SK-N-SH (cell line): ENCODE measurements at regions not wholly inside any gene's neighbourhood (a gene's known extent, or its start where the extent isn't known, plus 50 kb on each side); places are given as distances from the start of the nearest gene placed in this dataset.

Experiments
- CTCF ChIA-PET: fragments of 300-600, 350-600 bp; formaldehyde crosslinking; extraction: SDS; loops from one replicate; lab custom pipeline; 2021; lab: Yijun Ruan, JAX
- POLR2A ChIA-PET: fragments of 350-600 bp; sonication (Branson Sonifier 250); formaldehyde crosslinking; extraction: SDS; loops from one replicate; lab custom pipeline; 2020; ENCODE audit warnings: antibody characterized with exemption, inconsistent platforms; lab: Yijun Ruan, JAX
- DNase-seq: peaks from one replicate; pipeline ENCODE4 v3.0.0; 2012
- H2AFZ ChIP-seq: fragments of 200-600 bp; sonication (generic); 2 replicates; pipeline ENCODE4 v1.8.1; 2016; ENCODE audit warnings: antibody characterized with exemption, mild to moderate bottlenecking, low read depth
- H3F3A ChIP-seq: fragments of 200-600 bp; sonication (generic); replicated peaks from 2 replicates; pipeline ENCODE3; 2016; ENCODE audit warnings: antibody characterized with exemption, mild to moderate bottlenecking; ENCODE audit not compliant: insufficient read depth
- H3K27ac ChIP-seq, 2 experiments: fragments of 200-500 bp in 1 of 2; fragments of 200-600 bp in 1 of 2; sonication (Bioruptor generic) in 1 of 2; sonication (generic), shearing (Covaris generic) in 1 of 2; 2 replicates each; pipeline versions ENCODE4 v1.5.1 to v1.6.1; 2014 to 2016; ENCODE audit warnings: low read depth in 2 of 2, inconsistent platforms in 1 of 2, low read length in 1 of 2, mild to moderate bottlenecking in 1 of 2, mixed read lengths in 1 of 2
- H3K27me3 ChIP-seq: fragments of 200-600 bp; sonication (generic), shearing (Covaris generic); 2 replicates; pipeline ENCODE4 v1.6.1; 2016; ENCODE audit warnings: mixed run types; ENCODE audit not compliant: insufficient read depth
- H3K36me3 ChIP-seq, 2 experiments: fragments of 200-500 bp in 1 of 2; fragments of 200-600 bp in 1 of 2; sonication (Bioruptor generic) in 1 of 2; sonication (generic) in 1 of 2; replicated peaks in 1 of 2; 2 replicates each; pipeline versions ENCODE3 to v1.5.1; 2014 to 2016; ENCODE audit warnings: low read length in 1 of 2, mild to moderate bottlenecking in 1 of 2; ENCODE audit not compliant: insufficient read depth in 2 of 2, control insufficient read depth in 1 of 2
- H3K4me1 ChIP-seq, 2 experiments: fragments of 200-500 bp in 1 of 2; fragments of 200-600 bp in 1 of 2; sonication (Bioruptor generic) in 1 of 2; sonication (generic), shearing (Covaris generic) in 1 of 2; 2 replicates each; pipeline versions ENCODE4 v1.5.1 to v1.6.1; 2014 to 2016; ENCODE audit warnings: low read depth in 1 of 2, low read length in 1 of 2, mixed run types in 1 of 2; ENCODE audit not compliant: insufficient read depth in 2 of 2, control insufficient read depth in 1 of 2
- H3K4me2 ChIP-seq: fragments of 200-600 bp; sonication (generic), shearing (Covaris generic); 2 replicates; pipeline ENCODE4 v1.6.1; 2017; ENCODE audit warnings: mixed run types
- H3K4me3 ChIP-seq, 2 experiments: fragments of 200-500 bp in 1 of 2; fragments of 200-600 bp in 1 of 2; sonication (Bioruptor generic) in 1 of 2; sonication (generic), shearing (Covaris generic) in 1 of 2; 2 replicates each; pipeline versions ENCODE4 v1.5.1 to v1.8.1; 2014 to 2016; ENCODE audit warnings: low read depth in 2 of 2, inconsistent platforms in 1 of 2, low read length in 1 of 2, mild to moderate bottlenecking in 1 of 2, mixed read lengths in 1 of 2, moderate library complexity in 1 of 2
- H3K79me2 ChIP-seq: fragments of 200-600 bp; sonication (generic); 2 replicates; pipeline ENCODE4 v1.8.1; 2017; ENCODE audit warnings: mild to moderate bottlenecking; ENCODE audit not compliant: insufficient read depth
- H3K9ac ChIP-seq: fragments of 200-600 bp; sonication (generic); 2 replicates; pipeline ENCODE4 v1.6.1; 2017; ENCODE audit warnings: mixed run types
- H3K9me2 ChIP-seq: fragments of 200-600 bp; sonication (generic); 2 replicates; pipeline ENCODE4 v1.6.1; 2017; ENCODE audit warnings: mixed run types
- H3K9me3 ChIP-seq: fragments of 200-600 bp; sonication (generic); 2 replicates; pipeline ENCODE4 v1.6.1; 2017; ENCODE audit warnings: mixed run types, mild to moderate bottlenecking, moderate library complexity
- H4K20me1 ChIP-seq: fragments of 200-600 bp; sonication (generic); 2 replicates; pipeline ENCODE4 v1.6.1; 2017; ENCODE audit warnings: mild to moderate bottlenecking, mixed run types; ENCODE audit not compliant: insufficient read depth
- EP300 ChIP-seq, 2 experiments: IDR thresholded peaks; 2 replicates each; pipeline versions ENCODE4 v1.4.0 to v1.6.1; 2012; ENCODE audit warnings: borderline replicate concordance in 1 of 2, low read depth in 1 of 2, low read length in 1 of 2
- EZH2phosphoT487 ChIP-seq: fragments of 200-600 bp; sonication (generic); IDR thresholded peaks from 2 replicates; pipeline ENCODE4 v1.6.1; 2017; ENCODE audit warnings: low read depth, mixed run types, mild to moderate bottlenecking, antibody characterized with exemption, moderate library complexity, borderline replicate concordance
- FOSL2 ChIP-seq: IDR thresholded peaks from 2 replicates; pipeline ENCODE4 v1.4.0; 2012; ENCODE audit warnings: low read depth, mild to moderate bottlenecking, moderate library complexity, borderline replicate concordance
- FOXM1 ChIP-seq: IDR thresholded peaks from 2 replicates; pipeline ENCODE4 v1.4.0; 2012; ENCODE audit warnings: low read depth, mild to moderate bottlenecking
- GATA2 ChIP-seq: sonication (generic); formaldehyde crosslinking; IDR thresholded peaks from 2 replicates; pipeline ENCODE4 v1.5.0; 2020; ENCODE audit warnings: mild to moderate bottlenecking, missing genetic modification reagents
- NRF1 ChIP-seq: IDR thresholded peaks from 2 replicates; pipeline ENCODE4 v1.6.1; 2012; ENCODE audit warnings: low read depth, mild to moderate bottlenecking, low read length
- RAD21 ChIP-seq: IDR thresholded peaks from 2 replicates; pipeline ENCODE4 v1.6.1; 2012; ENCODE audit warnings: mild to moderate bottlenecking, low read length
- RCOR1 ChIP-seq: fragments of 150-350 bp; IDR thresholded peaks from 2 replicates; pipeline ENCODE4 v1.6.1; 2017; ENCODE audit warnings: antibody characterized with exemption, low read length
- RFX5 ChIP-seq: IDR thresholded peaks from 2 replicates; pipeline ENCODE4 v1.6.1; 2012; ENCODE audit warnings: mild to moderate bottlenecking, improper control_type of control experiment, low read length
- SIN3A ChIP-seq: IDR thresholded peaks from 2 replicates; pipeline ENCODE4 v1.6.1; 2012; ENCODE audit warnings: low read depth, mild to moderate bottlenecking, low read length, moderate library complexity, borderline replicate concordance
- TCF12 ChIP-seq: IDR thresholded peaks from 2 replicates; pipeline ENCODE4 v1.4.0; 2012
- TF ChIP-seq, protein P1 (sequence below): IDR thresholded peaks from 2 replicates; pipeline ENCODE4 v1.6.1; 2012; ENCODE audit warnings: mild to moderate bottlenecking, low read depth, low read length, moderate library complexity
- TF ChIP-seq, protein P2 (sequence below): IDR thresholded peaks from 2 replicates; pipeline ENCODE4 v1.4.0; 2012; ENCODE audit warnings: low read depth, borderline replicate concordance
- TF ChIP-seq, protein P3 (sequence below): fragments of 150-350 bp; IDR thresholded peaks from 2 replicates; pipeline ENCODE4 v1.6.1; 2016; ENCODE audit warnings: mild to moderate bottlenecking, low read depth, low read length
- TF ChIP-seq, protein P4 (sequence below): IDR thresholded peaks from 2 replicates; pipeline ENCODE4 v1.4.0; 2012; ENCODE audit warnings: low read depth

DNA sequence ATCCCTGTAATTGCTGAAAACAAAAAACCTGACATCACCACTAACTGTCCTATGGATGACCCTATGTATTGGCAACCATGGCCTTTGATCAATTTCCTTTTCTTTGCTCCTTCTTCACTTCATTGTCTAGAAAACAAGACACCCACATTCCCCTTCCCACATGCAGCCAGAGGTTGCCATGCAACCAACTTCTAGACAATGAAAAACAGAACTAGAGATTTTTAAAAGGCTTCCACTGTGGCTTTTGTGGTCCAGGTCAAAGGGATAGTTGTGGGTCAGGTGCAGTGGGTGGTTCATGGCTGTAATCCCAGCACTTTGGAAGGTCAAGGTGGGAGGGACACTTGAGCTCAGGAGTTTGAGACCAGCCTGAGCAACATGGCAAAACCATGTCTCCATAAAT is 139.3 kb upstream of the DOK6 start:
- no peaks in the 10 kb centered on the region for H3K27me3 ChIP-seq
- H3K9me3 ChIP-seq = no peaks in the 10 kb centered on the region
- H3F3A ChIP-seq = no peaks in the 10 kb centered on the region
- TF ChIP-seq, protein P1, sequence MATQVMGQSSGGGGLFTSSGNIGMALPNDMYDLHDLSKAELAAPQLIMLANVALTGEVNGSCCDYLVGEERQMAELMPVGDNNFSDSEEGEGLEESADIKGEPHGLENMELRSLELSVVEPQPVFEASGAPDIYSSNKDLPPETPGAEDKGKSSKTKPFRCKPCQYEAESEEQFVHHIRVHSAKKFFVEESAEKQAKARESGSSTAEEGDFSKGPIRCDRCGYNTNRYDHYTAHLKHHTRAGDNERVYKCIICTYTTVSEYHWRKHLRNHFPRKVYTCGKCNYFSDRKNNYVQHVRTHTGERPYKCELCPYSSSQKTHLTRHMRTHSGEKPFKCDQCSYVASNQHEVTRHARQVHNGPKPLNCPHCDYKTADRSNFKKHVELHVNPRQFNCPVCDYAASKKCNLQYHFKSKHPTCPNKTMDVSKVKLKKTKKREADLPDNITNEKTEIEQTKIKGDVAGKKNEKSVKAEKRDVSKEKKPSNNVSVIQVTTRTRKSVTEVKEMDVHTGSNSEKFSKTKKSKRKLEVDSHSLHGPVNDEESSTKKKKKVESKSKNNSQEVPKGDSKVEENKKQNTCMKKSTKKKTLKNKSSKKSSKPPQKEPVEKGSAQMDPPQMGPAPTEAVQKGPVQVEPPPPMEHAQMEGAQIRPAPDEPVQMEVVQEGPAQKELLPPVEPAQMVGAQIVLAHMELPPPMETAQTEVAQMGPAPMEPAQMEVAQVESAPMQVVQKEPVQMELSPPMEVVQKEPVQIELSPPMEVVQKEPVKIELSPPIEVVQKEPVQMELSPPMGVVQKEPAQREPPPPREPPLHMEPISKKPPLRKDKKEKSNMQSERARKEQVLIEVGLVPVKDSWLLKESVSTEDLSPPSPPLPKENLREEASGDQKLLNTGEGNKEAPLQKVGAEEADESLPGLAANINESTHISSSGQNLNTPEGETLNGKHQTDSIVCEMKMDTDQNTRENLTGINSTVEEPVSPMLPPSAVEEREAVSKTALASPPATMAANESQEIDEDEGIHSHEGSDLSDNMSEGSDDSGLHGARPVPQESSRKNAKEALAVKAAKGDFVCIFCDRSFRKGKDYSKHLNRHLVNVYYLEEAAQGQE = no peak
- no peak for TF ChIP-seq EP300 (IDR thresholded peaks at IDR 0.05; ENCODE audit: borderline replicate concordance in 1 of 2, low read depth in 1 of 2, low read length in 1 of 2)
- TF ChIP-seq GATA2 (CRISPR knock-in tag) = no peak
- TF ChIP-seq RAD21 = no peak
- TF ChIP-seq, protein P2, sequence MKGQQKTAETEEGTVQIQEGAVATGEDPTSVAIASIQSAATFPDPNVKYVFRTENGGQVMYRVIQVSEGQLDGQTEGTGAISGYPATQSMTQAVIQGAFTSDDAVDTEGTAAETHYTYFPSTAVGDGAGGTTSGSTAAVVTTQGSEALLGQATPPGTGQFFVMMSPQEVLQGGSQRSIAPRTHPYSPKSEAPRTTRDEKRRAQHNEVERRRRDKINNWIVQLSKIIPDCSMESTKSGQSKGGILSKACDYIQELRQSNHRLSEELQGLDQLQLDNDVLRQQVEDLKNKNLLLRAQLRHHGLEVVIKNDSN = no peak
- no peak for TF ChIP-seq NRF1
- TF ChIP-seq FOSL2 = no peak
- TF ChIP-seq, protein P3, sequence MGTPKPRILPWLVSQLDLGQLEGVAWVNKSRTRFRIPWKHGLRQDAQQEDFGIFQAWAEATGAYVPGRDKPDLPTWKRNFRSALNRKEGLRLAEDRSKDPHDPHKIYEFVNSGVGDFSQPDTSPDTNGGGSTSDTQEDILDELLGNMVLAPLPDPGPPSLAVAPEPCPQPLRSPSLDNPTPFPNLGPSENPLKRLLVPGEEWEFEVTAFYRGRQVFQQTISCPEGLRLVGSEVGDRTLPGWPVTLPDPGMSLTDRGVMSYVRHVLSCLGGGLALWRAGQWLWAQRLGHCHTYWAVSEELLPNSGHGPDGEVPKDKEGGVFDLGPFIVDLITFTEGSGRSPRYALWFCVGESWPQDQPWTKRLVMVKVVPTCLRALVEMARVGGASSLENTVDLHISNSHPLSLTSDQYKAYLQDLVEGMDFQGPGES = no peak
- TF ChIP-seq, protein P4, sequence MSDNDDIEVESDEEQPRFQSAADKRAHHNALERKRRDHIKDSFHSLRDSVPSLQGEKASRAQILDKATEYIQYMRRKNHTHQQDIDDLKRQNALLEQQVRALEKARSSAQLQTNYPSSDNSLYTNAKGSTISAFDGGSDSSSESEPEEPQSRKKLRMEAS = no peak
- no peak for TF ChIP-seq EZH2phosphoT487
- no peak for TF ChIP-seq TCF12
- no peak for TF ChIP-seq RFX5
- TF ChIP-seq FOXM1 = no peak
- no peak for TF ChIP-seq RCOR1
- TF ChIP-seq SIN3A = no peak
- no peaks in the 10 kb centered on the region for H3K79me2 ChIP-seq
- H3K4me1 ChIP-seq = no peaks in the 10 kb centered on the region; a peak in 1 of 4 replicates
- ChIA-PET POLR2A (no interaction called here), CTCF (interaction anchor here (0.6 kb wide), 1 partner anchor 36 kb away, joined by 3 read pairs; no protein-coding TSS in a partner anchor)
- H2AFZ ChIP-seq = no peak overlapping the region
- H3K9me2 ChIP-seq = no peaks in the 10 kb centered on the region
- H3K36me3 ChIP-seq = no peaks in the 10 kb centered on the region
- H4K20me1 ChIP-seq = no peaks in the 10 kb centered on the region
- H3K27ac ChIP-seq = no peak overlapping the region
- no peak overlapping the region for H3K4me2 ChIP-seq
- no peak for DNase-seq
- H3K4me3 ChIP-seq = no peak overlapping the region
- H3K9ac ChIP-seq = no peak overlapping the region
